Spleen (tissue), 7 donors: ENCODE measurements at regions not wholly inside any gene's neighbourhood (a gene's known extent, or its start where the extent isn't known, plus 50 kb on each side); places are given as distances from the start of the nearest gene placed in this dataset.

Experiments
- POLR2A ChIP-seq, 3 donors: fragments of 450-650 bp; IDR thresholded peaks; one replicate each; pipeline ENCODE4 v1.5.1; 2017; ENCODE audit warnings: antibody characterized with exemption in 3 of 3, mild to moderate bottlenecking in 1 of 3
- TF ChIP-seq, protein P1 (sequence below), 11 experiments: fragments of 200-600 bp in 7 of 11; fragments of 450-650 bp in 4 of 11; sonication (generic) in 4 of 11; IDR thresholded peaks in 8 of 11; conservative IDR thresholded peaks in 3 of 11; 1 replicate in 7 of 11; 2 replicates in 4 of 11; pipeline versions ENCODE4 v1.4.0 to v1.8.0; 2016 to 2021; ENCODE audit warnings: antibody characterized with exemption in 11 of 11, inconsistent platforms in 4 of 11, mild to moderate bottlenecking in 1 of 11
- donor health status: DM: no; HTN: no; CAD: no; lungs with moderate emphysema.
- donor health status: DM: no; HTN: no; CAD: no.
- donor health status: DM: no; HTN: no; CAD: no.

DNA sequence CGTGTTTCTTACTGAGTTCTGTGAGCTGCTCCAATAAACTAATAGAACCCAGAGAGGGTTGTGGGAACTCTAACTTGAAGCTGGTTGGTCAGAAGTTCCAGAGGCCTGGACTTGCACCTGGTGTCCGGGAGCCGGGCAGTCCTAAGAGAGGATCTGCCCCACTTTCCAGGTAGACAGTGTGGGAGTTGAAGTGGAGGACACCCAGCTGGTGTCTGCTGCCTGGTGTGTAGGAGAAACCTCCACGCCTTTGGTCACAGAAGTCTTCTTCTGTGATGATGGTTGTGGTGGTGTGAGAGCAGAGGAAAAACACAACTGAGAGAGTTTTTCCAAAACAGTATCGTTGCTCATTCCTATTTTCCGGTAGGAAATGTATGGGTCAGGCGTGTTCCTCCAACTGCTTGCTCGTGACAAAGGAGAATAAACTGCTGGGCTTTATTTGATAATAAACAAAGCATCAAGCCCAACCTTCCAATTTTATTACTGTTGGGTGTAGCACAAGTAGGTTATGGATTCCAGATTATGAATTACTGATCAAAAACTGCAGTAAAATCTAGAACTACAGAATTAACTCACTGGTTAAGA is 137.0 kb downstream of the KLF13 start:
- TF ChIP-seq, protein P1, sequence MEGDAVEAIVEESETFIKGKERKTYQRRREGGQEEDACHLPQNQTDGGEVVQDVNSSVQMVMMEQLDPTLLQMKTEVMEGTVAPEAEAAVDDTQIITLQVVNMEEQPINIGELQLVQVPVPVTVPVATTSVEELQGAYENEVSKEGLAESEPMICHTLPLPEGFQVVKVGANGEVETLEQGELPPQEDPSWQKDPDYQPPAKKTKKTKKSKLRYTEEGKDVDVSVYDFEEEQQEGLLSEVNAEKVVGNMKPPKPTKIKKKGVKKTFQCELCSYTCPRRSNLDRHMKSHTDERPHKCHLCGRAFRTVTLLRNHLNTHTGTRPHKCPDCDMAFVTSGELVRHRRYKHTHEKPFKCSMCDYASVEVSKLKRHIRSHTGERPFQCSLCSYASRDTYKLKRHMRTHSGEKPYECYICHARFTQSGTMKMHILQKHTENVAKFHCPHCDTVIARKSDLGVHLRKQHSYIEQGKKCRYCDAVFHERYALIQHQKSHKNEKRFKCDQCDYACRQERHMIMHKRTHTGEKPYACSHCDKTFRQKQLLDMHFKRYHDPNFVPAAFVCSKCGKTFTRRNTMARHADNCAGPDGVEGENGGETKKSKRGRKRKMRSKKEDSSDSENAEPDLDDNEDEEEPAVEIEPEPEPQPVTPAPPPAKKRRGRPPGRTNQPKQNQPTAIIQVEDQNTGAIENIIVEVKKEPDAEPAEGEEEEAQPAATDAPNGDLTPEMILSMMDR (IDR thresholded peaks at IDR 0.05 in 8 of 11, conservative IDR thresholded peaks at IDR 0.05 in 3 of 11): no peak
- TF ChIP-seq POLR2A (IDR thresholded peaks at IDR 0.05): no peak
